Bone marrow (tissue), 2 donors: ENCODE measurements at regions not wholly inside any gene's neighbourhood (a gene's known extent, or its start where the extent isn't known, plus 50 kb on each side); places are given as distances from the start of the nearest gene placed in this dataset.
"Not testable (repeated sequence)": the region's sequence is repeated elsewhere in the genome, so short reads cannot be mapped to it uniquely, and the experiment has no call there.

Source experiments
- DNase-seq, 2 donors: peaks; one replicate each; lab custom pipeline; 2025; lab: John Stamatoyannopoulos, UW

DNA sequence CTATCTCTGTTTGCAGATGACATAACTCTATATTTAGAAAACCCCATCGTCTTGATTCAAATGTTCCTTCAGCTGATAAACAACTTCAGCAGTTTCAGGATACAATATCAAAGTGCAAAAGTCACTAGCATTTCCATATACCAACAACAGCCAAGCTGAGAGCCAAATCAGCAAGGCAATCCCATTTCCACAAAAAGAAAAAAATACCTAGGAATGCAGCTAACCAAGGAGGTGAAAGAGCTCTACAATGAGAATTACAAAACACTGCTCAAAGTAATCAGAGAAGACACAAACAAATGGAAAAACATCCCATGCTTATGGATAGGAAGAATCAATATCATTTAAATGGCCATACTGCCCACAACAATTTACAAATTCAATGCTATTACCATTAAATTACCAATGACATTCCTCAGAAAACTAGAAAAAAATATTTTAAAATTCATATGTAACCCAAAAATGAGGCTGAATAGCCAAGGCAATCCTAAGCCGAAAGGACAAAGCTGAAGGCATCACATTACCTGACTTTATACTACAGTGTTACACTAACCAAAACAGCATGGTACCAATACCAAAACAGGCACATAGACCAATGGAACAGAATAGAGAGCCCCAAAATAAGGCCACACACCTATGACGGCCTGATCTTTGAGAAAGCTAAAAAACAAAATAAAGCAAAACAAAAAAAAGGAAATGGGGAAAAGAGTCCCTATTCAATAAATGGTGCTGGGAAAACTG is 901.7 kb downstream of the LRFN5 start:
- no peak for DNase-seq

DNA sequence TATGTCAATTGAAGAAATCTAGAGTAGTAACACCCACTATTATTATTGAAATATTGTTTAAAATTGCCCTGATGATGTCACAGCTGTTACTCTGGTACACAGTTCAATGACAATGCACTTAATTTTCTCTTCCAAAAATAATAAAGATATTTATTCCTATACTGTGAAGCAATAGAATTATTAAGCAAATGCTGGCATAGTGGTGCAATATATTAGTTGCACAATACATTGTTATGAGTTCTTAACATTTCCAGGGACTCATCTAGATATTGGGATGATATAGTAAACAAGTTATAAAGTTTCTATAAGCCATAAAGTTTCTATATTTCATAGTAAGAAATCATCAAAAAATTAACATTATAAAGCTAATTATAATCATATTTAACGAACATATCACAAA is 897.8 kb downstream of the LRFN5 start:
- DNase-seq = no peak

DNA sequence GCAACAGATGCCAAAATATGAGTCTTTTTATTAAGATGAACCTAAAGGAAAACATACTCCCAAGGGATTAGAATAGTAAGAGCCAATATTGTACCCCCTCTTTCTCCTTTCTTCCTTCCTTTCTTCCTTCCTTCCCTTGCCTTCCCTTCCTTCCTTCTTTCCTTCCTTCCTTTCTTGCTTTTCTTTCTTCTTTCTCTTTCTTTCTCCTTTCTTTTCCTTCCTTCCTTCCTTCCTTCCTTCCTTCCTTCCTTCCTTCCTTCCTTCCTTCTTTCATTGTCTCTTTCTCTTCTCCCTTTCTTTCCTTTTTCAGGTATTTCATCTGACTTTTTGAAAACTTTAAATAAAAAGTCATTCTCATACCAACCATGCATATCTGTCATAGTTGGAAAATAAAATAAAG is 892.5 kb downstream of the LRFN5 start:
- DNase-seq = no peak

DNA sequence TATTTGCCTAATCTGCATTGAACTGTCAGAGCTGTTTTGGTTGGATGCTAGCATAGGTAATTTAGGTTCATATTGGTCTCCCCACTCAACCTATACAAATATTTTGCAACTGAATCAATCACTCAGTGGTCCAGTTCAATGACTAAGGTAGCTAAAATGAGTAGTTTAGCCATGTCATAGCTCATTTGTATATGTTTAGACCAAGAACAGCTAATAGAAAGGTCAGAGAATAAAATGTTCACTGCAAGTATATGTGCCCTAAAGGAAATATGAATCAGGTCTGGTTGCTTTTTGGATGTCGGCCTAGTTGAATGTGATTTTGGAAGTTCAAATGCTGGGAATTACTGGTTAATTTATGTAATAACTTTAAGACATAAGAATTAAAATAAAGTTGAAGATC is 883.9 kb downstream of the LRFN5 start:
- no peak for DNase-seq

DNA sequence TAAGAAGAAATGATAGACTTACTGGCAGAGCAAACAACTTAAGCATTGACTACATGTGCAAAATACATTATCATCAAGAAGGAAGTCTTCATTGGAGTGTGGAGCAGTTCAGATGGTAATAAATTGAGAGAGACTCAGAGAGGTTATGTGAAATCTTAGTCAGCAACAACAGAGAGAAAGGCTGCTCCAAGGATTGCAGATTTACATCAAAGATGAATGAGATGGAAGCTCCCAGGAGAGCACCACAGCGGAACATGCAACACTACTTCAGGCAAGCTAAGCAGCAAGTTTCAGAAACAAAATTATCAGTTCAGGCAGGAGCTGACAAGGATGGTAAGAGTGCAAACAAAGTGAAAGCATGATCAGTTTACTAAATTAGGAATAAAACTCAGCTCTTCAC is 882.3 kb downstream of the LRFN5 start:
- DNase-seq = no peak

DNA sequence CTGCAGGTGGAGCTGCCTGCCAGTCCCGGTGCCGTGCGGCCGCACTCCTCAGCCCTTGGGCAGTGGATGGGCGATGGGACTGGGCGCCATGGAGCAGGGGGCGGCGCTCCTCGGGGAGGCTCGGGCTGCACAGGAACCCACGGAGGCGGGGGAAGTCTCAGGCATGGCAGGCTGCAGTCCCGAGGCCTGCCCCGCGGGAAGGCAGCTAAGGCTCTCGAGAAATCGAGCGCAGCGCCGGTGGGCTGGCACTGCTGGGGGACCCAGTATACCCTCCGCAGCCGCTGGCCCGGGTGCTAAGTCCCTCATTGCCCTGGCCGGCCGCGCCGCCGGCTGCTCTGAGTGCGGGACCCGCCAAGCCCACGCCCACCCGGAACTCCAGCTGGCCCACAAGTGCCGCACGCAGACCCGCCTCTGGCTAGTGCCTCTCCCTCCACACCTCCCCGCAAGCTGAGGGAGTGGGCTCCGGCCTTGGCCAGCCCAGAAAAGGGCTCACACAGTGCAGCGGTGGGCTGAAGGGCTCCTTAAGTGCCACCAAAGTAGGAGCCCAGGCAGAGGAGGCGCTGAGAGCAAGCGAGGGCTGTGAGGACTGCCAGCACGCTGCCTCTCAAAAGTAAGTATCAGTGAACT is 875.8 kb downstream of the LRFN5 start:
- DNase-seq = not testable (repeated sequence)

DNA sequence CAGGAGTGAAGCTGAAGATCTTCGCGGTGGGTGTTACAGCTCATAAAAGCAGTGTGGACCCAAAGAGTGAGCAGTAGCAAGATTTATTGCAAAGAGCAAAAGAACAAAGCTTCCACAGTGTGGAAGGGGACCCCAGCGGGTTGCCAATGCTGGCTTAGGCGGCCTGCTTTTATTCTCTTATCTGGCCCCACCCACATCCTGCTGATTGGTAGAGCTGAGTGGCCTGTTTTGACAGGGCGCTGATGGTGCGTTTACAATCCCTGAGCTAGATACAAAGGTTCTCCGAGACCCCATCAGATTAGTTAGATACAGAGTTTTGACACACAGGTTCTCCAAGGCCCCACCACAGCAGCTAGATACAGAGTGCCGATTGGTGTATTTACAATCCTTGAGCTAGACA is 875.0 kb downstream of the LRFN5 start:
- not testable (repeated sequence) for DNase-seq

DNA sequence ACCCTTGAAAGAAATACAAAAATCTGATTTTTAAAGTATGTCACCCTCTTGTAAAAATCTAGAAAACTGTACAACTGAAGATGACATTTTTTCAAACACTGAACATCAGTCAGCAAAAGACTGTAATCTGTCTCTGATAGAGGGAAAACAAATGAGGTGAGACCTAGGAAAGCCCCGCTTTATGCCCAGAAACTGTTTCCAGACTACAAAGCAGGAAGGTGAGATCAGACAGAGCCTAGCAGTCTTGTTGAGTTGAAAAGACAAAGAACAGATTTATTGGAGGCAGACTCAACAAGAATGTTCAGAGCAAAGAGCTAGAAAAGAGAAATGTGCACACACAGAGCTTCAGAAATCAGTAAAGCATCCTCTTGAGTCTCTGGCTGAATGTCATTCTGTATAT is 873.6 kb downstream of the LRFN5 start:
- no peak for DNase-seq

DNA sequence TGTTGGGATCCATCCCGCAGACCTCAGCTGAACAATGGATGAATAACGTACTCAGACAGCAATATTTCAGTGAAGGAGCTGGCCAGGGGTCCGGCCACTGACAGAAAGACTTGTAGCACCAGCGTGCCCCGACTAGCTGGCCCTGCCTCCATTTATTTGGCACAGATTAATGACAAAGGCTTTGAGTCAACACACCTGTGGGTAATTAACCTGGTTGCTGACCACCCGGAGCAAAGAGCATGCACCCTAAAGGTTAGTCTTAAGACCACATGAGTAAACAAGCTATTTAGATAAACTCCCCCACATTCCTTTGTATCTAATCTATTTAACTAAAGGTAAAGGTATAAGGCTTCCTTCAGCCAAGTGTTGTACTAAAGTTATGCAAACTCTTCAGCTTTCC is 868.6 kb downstream of the LRFN5 start:
- DNase-seq = no peak

DNA sequence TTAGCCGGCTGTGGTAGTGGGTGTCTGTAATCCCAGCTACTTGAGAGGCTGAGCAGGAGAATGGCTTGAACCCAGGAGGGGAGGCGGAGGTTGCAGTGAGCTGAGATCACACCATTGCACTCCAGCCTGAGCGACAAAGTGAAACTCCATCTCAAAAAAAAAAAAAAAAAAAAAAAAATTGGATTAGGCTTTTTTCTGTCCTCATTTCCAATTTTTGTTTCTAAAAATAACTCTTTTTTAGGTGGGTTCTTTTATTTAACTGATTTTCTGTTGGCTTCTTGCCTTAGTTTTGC is 863.7 kb downstream of the LRFN5 start:
- DNase-seq = no peak

DNA sequence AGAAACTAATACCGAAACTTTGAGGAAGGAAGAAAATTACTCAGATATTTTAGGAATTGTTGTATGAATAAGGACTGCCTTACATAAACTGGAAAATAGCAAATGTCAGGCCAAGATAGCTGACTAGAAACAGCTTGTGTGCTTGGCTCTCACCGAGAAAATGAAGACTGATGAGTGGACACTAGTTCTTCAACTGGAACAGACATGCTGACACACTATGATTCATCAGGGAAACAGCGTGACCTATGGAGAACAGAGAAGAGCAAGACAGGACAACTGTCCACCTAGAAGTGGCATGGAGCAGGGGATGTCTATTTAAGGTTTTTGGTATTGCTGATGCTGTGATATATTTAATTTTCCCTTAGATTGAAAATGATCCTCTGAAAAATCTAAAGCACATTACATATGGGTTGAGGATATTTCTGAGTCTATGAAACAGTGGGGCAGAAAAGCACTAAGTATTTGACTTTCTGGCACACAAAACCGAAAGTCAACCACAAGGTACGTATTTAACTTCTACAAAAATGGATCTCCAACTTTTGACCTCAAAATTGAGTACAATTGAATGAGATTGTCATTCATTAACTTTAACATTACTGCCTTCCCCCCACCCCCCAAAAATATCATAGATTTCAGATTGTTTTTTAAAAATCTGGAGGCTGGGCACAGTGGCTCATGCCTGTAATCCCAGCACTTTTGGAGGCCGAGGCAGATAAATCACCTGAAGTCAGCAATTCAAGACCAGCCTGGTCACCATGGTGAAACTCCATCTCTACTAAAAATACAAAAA is 863.2 kb downstream of the LRFN5 start:
- DNase-seq = no peak

DNA sequence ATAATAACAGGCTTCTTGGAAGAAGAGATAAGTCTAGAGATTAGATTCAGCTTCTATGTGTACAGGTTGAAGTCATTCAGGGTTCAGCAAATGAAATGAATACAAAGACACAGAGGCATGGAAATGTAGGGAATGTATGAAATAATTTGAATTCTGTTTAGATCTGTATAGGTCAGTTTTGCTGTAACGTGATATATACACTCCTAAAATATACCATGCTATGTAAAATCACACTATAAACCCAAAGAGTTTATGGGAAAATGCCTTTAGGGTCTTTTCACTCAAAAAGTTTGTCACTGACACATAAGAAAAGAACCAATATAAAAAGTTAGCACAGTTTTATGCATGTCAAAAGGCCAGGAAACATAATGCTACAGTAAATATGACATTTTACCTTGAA is 854.0 kb downstream of the LRFN5 start:
- no peak for DNase-seq

DNA sequence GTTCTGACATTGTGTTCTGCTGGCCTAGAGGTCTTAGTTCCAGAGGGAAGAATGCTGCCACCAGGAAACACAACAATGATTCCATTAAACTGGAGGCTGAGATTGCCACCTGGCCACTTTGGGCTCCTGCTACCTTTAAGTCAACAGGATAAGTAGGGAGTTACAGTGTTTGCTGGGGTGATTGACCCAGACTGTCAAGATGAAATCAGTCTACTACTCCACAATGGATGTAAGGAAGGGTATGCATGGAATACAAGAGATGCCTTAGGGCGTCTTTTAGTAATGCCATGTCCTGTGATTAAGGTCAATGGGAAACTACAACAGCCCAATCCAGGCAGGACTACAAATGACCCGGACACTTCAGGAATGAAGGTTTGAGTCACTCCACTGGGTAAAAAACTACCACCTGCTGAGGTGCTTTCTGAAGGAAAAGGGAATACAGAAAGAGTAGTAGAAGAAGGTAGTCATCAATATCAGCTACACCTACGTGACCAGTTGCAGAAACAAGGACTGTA is 852.6 kb downstream of the LRFN5 start:
- DNase-seq = no peak

DNA sequence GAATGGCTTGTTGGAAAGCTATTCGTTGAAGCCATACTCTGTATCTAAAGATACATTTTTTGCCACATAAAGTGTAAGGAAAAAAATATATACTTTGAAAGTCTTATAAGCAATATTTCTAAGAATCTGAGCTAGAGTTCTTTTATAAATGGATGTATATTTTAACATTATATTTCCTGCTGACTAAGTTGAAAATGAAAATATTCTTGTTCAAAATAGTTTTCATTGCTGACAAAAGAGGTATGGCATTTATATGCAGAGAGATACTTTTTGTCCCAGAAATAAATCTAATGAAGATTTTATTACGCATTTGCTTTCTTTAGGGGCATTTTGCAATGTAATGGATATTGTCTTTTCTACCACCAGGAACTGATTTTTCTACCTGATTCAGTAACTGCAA is 834.9 kb downstream of the LRFN5 start:
- DNase-seq = no peak

DNA sequence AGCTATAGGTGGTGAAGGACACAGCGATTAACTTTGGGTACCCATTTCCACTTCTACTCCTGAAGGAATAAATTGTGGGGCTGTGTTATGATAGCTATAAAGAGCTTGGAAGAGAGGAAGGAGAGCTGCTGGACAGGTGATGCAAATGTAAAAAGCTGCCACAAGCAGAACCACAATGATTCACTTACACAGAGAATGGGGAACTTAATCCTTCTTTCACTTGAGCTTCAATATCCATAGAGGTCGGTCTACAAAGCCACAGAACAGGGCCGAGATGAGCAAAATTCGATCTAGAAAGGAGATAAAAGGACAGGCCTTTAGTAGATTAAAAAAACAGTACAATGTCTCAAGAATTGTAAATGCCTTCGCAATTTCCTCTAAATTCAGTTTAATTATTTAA is 831.1 kb downstream of the LRFN5 start:
- DNase-seq = no peak

DNA sequence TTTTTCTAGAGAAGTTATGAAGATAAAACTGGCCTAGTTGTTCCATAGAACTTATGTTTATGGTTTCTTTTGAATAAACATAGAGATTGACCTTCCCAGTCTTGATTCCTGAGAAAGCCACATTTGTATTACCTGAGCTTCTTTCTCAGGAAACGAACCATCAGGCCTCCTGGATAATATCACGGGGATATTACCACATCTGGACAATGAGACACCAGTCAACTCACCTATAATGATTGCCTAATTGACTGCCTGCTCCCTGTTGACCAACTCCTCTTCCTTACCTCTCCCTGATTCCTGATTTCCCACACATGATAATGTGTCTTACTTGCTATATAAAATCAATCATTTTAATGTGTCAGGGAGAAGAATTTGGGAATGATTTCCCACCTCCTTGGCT is 822.7 kb downstream of the LRFN5 start:
- DNase-seq = no peak

DNA sequence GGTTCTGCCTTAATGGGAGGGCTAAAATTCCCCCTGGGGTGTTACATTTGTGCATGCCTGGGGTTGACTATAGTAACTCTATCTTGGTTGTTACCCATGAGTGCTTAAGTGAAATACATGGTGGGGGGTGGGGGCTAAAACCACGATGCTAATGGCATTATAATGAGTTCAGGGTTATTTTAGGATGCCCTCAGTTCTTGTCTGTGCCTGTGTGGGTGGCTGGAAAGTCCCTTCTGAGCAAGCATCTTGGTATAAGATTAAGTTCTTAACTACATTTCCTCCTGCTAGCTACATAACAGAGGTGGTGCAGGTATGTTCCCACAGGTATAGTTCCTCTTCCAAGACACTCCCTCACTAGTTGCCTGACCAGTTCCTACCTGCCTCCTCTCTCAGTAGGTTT is 822.3 kb downstream of the LRFN5 start:
- DNase-seq = no peak

DNA sequence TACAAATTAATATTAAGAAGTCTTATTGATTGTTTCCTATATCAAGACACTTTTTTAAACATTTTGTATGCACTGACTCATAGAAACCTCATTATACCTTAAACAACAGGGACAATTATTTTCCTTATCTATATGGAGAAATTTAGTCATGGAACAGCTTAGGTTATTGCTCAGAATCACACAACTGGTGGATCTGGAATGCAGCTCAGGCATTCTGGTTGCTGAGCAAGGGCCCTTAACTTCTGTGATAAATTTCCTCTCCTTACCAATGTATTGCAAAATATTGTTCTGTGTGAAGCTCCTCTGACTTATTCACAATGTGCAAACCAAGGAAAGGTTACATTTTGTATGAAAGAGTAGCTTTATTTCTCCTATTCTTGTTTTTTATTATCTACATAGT is 817.8 kb downstream of the LRFN5 start:
- no peak for DNase-seq

DNA sequence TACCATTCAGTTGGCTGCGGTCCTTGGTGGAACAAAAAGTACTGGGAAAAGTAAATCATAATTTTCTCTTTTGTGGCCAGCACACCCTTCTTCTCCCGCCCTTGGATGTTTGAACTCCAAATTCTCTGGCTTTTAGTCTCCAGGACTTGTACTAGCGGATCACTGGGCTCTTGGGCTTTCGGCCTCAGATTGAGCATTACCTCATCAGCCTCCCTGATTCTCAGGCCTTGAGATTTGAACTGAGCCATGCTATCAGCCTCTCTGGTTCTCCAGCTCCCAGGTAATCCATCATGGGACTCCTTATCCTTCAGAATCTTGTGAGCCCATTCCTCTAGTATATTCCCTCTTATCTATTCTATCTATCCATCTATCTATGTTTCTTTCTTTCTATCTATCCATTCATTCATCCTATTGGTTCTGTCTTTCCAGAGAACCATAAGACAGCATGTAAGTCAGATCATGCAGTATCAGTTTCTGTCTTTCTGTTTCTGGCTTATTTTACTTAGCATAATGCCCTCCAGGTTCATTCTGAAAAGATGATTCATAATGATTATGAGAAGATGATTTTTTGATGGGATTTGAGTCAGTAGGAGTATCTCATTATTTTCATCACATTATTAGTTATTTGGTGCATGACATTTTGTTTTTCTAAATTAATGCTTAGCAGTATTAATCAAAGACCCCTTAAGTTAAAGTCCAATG is 814.9 kb downstream of the LRFN5 start:
- no peak for DNase-seq

DNA sequence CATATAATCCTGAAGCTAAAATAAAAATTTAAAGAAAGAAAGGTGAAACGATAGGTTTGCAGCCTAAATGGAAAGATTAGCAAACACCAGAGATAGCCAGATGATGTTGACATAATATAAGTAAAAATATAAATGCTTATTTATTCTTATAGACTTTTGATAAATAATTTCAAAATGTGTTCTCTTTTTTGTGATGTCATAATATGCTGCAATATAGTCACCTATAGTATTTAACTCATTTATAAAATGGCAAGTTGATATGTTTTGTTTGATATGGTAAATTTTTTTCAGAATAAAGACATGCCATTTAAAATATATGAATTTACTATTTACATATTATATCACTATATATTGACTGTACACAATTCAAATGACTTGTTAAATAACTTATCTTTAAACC is 813.4 kb downstream of the LRFN5 start:
- no peak for DNase-seq

DNA sequence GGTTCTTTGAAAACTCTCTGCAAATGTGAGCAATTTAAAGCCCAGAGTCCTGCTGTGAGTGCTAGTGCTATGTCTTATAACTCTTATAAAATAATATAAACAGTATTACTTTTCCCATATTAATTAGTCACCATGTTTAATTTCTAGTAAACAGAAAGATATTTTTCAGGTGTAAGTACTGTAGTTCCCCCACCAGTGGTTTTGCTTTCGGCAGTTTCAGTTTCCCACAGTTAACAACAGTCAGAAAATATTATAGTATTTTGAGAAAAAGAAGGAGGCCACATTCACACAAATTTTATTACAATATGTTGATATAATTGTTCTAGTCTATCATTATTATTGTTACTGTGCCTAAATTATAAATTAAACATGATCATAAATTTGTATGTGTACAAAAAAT is 800.5 kb downstream of the LRFN5 start:
- no peak for DNase-seq

DNA sequence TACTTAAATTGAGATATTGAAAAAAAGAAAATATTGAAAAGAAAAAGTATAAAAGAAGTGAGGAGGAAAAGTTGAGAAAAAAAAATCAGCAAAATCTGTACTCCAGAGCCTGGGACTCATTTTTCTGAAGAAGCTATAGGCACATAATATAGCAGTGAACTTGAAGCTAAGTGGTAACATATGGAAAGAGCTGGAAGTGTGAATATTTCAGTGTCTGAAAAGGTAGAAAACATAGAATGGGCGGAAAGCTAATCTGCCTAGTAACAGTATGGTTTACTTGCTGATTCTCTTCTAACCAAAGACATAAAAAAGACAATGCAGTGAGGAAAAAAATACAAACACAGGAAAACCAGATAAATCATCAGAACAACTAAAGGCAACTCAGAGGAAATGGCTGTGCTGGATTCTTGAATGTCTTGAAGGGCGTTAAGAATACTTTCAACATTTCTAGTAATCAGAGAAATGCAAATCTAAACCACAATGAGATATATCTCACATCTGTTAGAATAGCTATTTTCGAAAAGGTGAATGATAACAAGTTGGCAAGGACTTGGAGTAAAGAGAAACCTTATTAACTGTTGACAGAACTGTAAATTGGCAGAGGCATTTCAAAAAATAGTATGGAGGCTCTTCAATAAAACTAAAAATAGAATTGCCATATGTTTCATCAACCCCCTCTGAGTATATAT is 784.6 kb downstream of the LRFN5 start:
- DNase-seq = no peak
